ENCODE measurements at regions not wholly inside any gene's neighbourhood (a gene's known extent, or its start where the extent isn't known, plus 50 kb on each side); places are given as distances from the start of the nearest gene placed in this dataset.

DNA sequence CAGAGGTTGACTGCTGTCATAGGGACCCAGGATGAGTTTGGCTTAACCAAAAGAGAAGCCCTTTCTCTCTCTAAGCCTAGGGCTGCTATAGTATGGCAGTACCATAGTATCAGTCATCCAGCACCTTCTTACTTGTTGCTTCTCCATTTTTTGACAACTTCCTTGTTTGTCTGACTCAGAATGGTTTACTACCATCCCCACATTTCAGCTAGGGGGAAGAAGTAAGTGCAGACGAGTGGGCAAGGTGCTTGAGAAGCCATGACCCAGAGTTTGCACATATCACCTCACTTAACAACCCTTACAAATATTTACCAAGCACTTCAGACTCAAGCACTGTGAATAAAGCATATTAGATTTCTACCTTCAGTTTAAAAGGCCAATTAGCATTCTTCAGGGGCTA lies 289.9 kb upstream of the TSHZ2 start:
- TF ChIP-seq POLR2A (IDR thresholded peaks at IDR 0.05) (no peak), POLR2AphosphoS5 (IDR thresholded peaks at IDR 0.05) (no peak), EP300 (IDR thresholded peaks at IDR 0.05) (no peak)
- TF ChIP-seq, protein P1, sequence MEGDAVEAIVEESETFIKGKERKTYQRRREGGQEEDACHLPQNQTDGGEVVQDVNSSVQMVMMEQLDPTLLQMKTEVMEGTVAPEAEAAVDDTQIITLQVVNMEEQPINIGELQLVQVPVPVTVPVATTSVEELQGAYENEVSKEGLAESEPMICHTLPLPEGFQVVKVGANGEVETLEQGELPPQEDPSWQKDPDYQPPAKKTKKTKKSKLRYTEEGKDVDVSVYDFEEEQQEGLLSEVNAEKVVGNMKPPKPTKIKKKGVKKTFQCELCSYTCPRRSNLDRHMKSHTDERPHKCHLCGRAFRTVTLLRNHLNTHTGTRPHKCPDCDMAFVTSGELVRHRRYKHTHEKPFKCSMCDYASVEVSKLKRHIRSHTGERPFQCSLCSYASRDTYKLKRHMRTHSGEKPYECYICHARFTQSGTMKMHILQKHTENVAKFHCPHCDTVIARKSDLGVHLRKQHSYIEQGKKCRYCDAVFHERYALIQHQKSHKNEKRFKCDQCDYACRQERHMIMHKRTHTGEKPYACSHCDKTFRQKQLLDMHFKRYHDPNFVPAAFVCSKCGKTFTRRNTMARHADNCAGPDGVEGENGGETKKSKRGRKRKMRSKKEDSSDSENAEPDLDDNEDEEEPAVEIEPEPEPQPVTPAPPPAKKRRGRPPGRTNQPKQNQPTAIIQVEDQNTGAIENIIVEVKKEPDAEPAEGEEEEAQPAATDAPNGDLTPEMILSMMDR (IDR thresholded peaks at IDR 0.05) = no peak

Measured in gastroesophageal sphincter (tissue), 3 donors.